Peyer's patch (tissue), 4 donors: ENCODE measurements at regions not wholly inside any gene's neighbourhood (a gene's known extent, or its start where the extent isn't known, plus 50 kb on each side); places are given as distances from the start of the nearest gene placed in this dataset.

Source experiments
- POLR2A ChIP-seq, 2 donors: fragments of 450-650 bp; IDR thresholded peaks; one replicate each; pipeline ENCODE4 v1.5.1; 2017; ENCODE audit warnings: antibody characterized with exemption in 2 of 2, mild to moderate bottlenecking in 2 of 2, moderate library complexity in 2 of 2
- TF ChIP-seq, protein P1 (sequence below), 6 experiments: fragments of 450-650 bp in 4 of 6; fragments of 200-600 bp in 2 of 6; sonication (generic) in 1 of 6; IDR thresholded peaks; one replicate each; pipeline ENCODE4 v1.5.1; 2017 to 2019; ENCODE audit warnings: antibody characterized with exemption in 6 of 6, mild to moderate bottlenecking in 3 of 6, moderate library complexity in 1 of 6

DNA sequence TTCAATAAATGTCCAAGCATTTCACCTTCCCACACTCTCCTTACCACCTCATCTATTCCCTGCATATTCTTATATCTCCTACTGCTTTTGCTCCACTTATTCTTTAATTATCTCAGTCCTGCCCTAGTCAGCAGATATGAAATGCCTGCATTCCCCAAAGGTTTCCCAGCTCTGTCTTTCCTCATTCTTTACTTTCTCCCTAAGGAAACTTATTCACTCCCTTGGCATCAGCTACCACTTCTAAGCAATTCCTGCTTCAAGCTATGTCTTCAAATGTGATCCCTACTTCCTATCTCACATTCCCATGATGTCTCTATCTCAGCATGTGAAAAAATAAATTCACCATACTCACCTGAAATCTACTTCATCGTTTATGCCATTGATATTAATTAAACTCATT is 111.8 kb downstream of the CAPZA3 start:
- TF ChIP-seq, protein P1, sequence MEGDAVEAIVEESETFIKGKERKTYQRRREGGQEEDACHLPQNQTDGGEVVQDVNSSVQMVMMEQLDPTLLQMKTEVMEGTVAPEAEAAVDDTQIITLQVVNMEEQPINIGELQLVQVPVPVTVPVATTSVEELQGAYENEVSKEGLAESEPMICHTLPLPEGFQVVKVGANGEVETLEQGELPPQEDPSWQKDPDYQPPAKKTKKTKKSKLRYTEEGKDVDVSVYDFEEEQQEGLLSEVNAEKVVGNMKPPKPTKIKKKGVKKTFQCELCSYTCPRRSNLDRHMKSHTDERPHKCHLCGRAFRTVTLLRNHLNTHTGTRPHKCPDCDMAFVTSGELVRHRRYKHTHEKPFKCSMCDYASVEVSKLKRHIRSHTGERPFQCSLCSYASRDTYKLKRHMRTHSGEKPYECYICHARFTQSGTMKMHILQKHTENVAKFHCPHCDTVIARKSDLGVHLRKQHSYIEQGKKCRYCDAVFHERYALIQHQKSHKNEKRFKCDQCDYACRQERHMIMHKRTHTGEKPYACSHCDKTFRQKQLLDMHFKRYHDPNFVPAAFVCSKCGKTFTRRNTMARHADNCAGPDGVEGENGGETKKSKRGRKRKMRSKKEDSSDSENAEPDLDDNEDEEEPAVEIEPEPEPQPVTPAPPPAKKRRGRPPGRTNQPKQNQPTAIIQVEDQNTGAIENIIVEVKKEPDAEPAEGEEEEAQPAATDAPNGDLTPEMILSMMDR (IDR thresholded peaks at IDR 0.05) = no peak
- TF ChIP-seq POLR2A (IDR thresholded peaks at IDR 0.05) = no peak
